ENCODE measurements at regions not wholly inside any gene's neighbourhood (a gene's known extent, or its start where the extent isn't known, plus 50 kb on each side); places are given as distances from the start of the nearest gene placed in this dataset.

GRCh38 chr20:22465622-22466446, 118.5 kb downstream of the FOXA2 start:
- H3K4me3 ChIP-seq (ENCODE audit: low read length, poor library complexity, severe bottlenecking): no peak overlapping the region
- H3K9ac ChIP-seq (ENCODE audit: low read depth, low read length, poor library complexity, severe bottlenecking): no peak overlapping the region
- no peaks in the 10 kb centered on the region for H3F3A ChIP-seq (ENCODE audit: low read depth)
- H3K79me2 ChIP-seq (ENCODE audit: insufficient read depth, low read length): no peaks in the 10 kb centered on the region
- no peaks in the 10 kb centered on the region for H3K4me1 ChIP-seq (ENCODE audit: insufficient read depth, low read length, poor library complexity, severe bottlenecking)
- H3K9me3 ChIP-seq (ENCODE audit: insufficient read depth, low read depth, low read length): no peaks in the 10 kb centered on the region
- no peaks in the 10 kb centered on the region for H3K9me2 ChIP-seq (replicated peaks; ENCODE audit: low read depth, low read length)
- no peak for TF ChIP-seq EZH2phosphoT487 (IDR thresholded peaks at IDR 0.05; ENCODE audit: borderline replicate concordance)
- no peak for TF ChIP-seq CTCF (conservative IDR thresholded peaks at IDR 0.05; ENCODE audit: low read length)
- H2AFZ ChIP-seq (ENCODE audit: low read length): no peak overlapping the region
- no peak overlapping the region for H3K4me2 ChIP-seq (ENCODE audit: low read depth, low read length, poor library complexity, severe bottlenecking)
- H4K20me1 ChIP-seq (ENCODE audit: insufficient read depth, low read length, poor library complexity, severe bottlenecking): no peaks in the 10 kb centered on the region
- no peaks in the 10 kb centered on the region for H3K27me3 ChIP-seq (ENCODE audit: insufficient read depth, low read length, poor library complexity, severe bottlenecking)
- H3K36me3 ChIP-seq (ENCODE audit: insufficient read depth, low read length): no peaks in the 10 kb centered on the region

- H3K27me3 ChIP-seq (ENCODE audit: insufficient read depth, low read length, poor library complexity, severe bottlenecking): no peaks in the 10 kb centered on the region
- TF ChIP-seq CTCF (conservative IDR thresholded peaks at IDR 0.05; ENCODE audit: low read length) (no peak), EZH2phosphoT487 (IDR thresholded peaks at IDR 0.05; ENCODE audit: borderline replicate concordance) (no peak)
- no peak overlapping the region for H3K4me2 ChIP-seq (ENCODE audit: low read depth, low read length, poor library complexity, severe bottlenecking)
- H3F3A ChIP-seq (ENCODE audit: low read depth): no peaks in the 10 kb centered on the region
- no peaks in the 10 kb centered on the region for H3K36me3 ChIP-seq (ENCODE audit: insufficient read depth, low read length)
- no peaks in the 10 kb centered on the region for H3K4me1 ChIP-seq (ENCODE audit: insufficient read depth, low read length, poor library complexity, severe bottlenecking)
- no peaks in the 10 kb centered on the region for H3K9me2 ChIP-seq (replicated peaks; ENCODE audit: low read depth, low read length)
- no peak overlapping the region for H3K4me3 ChIP-seq (ENCODE audit: low read length, poor library complexity, severe bottlenecking)
- H4K20me1 ChIP-seq (ENCODE audit: insufficient read depth, low read length, poor library complexity, severe bottlenecking): no peaks in the 10 kb centered on the region
- no peak overlapping the region for H2AFZ ChIP-seq (ENCODE audit: low read length)
- no peaks in the 10 kb centered on the region for H3K9me3 ChIP-seq (ENCODE audit: insufficient read depth, low read depth, low read length)
- no peak overlapping the region for H3K9ac ChIP-seq (ENCODE audit: low read depth, low read length, poor library complexity, severe bottlenecking)
- H3K79me2 ChIP-seq (ENCODE audit: insufficient read depth, low read length): no peaks in the 10 kb centered on the region
Observed at GRCh38 chr20:22464312-22465003, 119.9 kb downstream of the FOXA2 start.

- no peak overlapping the region for H3K9ac ChIP-seq (ENCODE audit: low read depth, low read length, poor library complexity, severe bottlenecking)
- no peaks in the 10 kb centered on the region for H3K4me1 ChIP-seq (ENCODE audit: insufficient read depth, low read length, poor library complexity, severe bottlenecking)
- no peaks in the 10 kb centered on the region for H3K79me2 ChIP-seq (ENCODE audit: insufficient read depth, low read length)
- H4K20me1 ChIP-seq (ENCODE audit: insufficient read depth, low read length, poor library complexity, severe bottlenecking): no peaks in the 10 kb centered on the region
- TF ChIP-seq CTCF (conservative IDR thresholded peaks at IDR 0.05; ENCODE audit: low read length) (no peak), EZH2phosphoT487 (IDR thresholded peaks at IDR 0.05; ENCODE audit: borderline replicate concordance) (no peak)
- H3K36me3 ChIP-seq (ENCODE audit: insufficient read depth, low read length): no peaks in the 10 kb centered on the region
- no peak overlapping the region for H3K4me3 ChIP-seq (ENCODE audit: low read length, poor library complexity, severe bottlenecking)
- no peaks in the 10 kb centered on the region for H3K27me3 ChIP-seq (ENCODE audit: insufficient read depth, low read length, poor library complexity, severe bottlenecking)
- H3K4me2 ChIP-seq (ENCODE audit: low read depth, low read length, poor library complexity, severe bottlenecking): no peak overlapping the region
- no peak overlapping the region for H2AFZ ChIP-seq (ENCODE audit: low read length)
- H3K9me2 ChIP-seq (replicated peaks; ENCODE audit: low read depth, low read length): no peaks in the 10 kb centered on the region
- H3F3A ChIP-seq (ENCODE audit: low read depth): no peaks in the 10 kb centered on the region
- H3K9me3 ChIP-seq (ENCODE audit: insufficient read depth, low read depth, low read length): no peaks in the 10 kb centered on the region
Observed at GRCh38 chr20:22462975-22463914, 121.1 kb downstream of the FOXA2 start.

Data from Loucy (cell line).